ELF-1 (cell line): ENCODE measurements at regions not wholly inside any gene's neighbourhood (a gene's known extent, or its start where the extent isn't known, plus 50 kb on each side); places are given as distances from the start of the nearest gene placed in this dataset.

ENCODE experiments used
- DNase-seq: peaks from one replicate; pipeline ENCODE4 v3.0.0-alpha.2; 2016; ENCODE audit warnings: low read depth, low spot score

- DNase-seq = no peak
Observed at GRCh38 chr2:136185981-136186776, 68.2 kb upstream of the CXCR4 start.

- DNase-seq = no peak
Observed at GRCh38 chr2:136183097-136183496, 65.1 kb upstream of the CXCR4 start.

DNA sequence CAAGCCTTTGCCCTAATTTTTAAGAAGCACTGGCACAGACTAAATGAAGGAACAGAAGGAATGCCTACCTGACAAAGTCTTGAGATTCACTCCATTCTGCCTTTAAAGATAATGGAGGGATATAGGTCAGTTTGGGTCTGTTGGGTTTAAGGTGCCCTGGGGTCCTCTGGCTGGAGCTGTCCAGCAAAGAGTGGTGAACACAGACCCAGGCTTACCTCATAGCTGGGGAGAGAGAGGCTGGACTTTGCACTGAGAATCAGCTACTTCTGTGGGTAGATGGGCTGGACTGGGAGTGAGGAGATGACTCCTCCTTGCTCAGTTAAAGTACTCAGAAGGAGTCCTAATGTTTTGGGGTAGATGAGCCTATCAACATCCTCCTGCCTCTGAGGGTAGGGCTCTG is 64.4 kb upstream of the CXCR4 start:
- peak; percentile 10 for DNase-seq

- no peak for DNase-seq
Observed at GRCh38 chr2:136179602-136179975, 61.6 kb upstream of the CXCR4 start.

DNA sequence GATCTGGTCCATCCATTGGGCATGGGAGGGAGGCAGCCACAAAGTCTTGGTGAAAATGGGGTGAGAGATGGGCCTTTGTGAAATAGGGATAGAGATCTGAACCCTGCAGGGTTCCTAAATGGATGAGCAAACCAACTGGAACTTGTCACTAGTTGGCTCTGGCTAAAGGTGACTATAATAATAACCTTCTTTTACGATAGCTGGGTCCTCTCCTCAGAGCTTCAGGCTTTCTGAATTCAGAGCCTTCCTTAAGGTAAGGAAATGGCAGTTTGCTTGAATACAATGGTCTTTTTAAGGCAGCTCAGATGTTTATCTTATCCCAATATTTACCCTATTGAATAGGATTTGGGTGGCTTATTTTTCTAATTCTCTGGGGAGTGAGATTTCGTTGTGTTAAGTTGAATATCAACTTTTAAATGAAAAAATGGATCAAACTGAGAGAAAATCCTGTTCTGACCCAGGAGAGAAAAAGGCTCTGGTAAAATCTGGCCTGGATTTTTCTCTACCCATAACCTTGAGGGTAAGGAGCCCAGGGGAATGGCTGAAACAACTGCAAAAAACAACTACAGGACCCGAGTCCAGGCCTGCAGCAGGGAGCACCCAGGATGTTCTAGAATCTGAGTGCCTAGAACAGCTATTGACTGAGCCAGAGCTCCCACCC is 61.1 kb upstream of the CXCR4 start:
- no peak for DNase-seq

- DNase-seq = no peak
Observed at GRCh38 chr2:136175868-136176267, 57.9 kb upstream of the CXCR4 start.

- peak; percentile 55 for DNase-seq
Observed at GRCh38 chr2:136175466-136175865, 57.5 kb upstream of the CXCR4 start.

- no peak for DNase-seq
Observed at GRCh38 chr2:136173126-136173525, 55.2 kb upstream of the CXCR4 start.

DNA sequence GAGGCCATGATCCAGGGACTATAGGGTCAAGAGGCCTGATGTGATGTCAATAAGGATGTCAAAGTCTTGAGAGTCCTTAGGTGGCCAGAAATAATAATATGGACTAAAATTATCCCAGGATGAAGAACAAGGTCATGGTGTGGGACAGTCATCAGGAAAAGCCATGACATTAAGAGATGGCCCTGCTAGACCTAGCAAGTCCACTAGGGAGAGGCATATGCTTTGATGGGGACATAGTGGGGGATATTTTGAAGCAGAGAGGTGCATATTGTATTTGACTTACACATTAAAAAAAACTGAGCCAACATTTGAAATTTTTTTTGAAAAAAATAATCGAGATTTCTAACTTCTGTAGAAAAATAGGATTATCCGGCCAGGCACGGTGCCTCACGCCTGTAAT is 53.3 kb upstream of the CXCR4 start:
- no peak for DNase-seq

DNA sequence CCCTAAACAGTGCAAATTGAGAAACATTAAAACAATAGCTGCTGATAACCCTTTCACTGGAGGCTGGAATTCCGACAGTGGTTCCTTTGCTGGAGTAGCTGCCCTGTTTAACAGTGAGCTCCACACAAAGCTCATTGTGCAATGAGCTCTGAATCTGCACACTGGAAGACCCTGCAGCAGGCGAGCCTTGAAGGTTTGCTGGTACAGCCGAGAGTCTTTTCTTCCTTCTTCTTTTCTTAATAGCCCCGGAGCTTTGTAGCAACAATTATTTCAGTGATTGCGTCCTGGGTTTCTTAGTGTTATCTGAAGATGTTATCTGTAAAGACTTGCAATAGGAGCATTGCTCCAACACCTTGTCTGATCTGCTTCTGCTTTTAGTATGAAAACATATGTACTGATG is 50.8 kb upstream of the CXCR4 start:
- no peak for DNase-seq

DNA sequence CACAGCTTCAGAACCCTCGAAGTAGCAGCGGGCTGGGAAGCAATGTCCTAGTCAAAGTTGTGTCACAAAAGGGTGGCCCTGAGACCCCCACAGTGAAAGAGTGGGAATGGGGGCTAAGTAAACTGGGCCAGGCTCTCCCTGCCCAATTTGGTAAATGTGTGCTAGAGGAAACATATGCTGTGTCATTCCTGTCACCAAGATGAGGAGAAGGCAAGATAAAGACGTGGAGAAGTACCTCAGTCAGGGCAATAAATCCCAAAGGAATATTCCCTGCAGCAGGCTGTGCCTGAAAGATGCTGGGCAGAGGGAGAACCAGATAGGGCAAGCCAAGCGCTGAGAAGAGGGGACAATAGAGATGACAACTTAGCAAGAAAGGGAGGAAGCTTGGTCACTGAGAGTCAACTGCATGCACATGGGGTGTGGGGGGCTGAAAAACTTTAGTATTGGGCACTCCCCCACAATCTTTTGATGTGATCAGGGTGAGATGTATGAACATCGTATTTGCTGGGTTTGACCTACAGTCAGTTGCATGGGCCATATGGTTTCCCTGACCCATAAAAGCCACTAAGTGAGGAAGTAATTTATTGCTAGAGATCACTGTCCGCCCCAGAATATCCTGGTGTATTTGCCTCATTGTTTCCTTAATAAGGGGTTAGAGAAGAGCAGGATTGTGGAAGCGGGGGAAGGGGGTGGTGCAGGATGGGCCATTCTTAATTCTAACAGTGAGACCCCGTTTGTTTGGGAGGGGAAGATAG is 49.9 kb upstream of the CXCR4 start:
- no peak for DNase-seq
